CD4-positive, alpha-beta T cell treated with Interleukin-17A for 1 hour (primary cell): ENCODE measurements at regions not wholly inside any gene's neighbourhood (a gene's known extent, or its start where the extent isn't known, plus 50 kb on each side); places are given as distances from the start of the nearest gene placed in this dataset.

Experiments
- DNase-seq: peaks from one replicate; pipeline ENCODE4 v3.0.0-alpha.2; 2020

GRCh38 chr1:229037806-229038405 lies 233.0 kb upstream of the RAB4A start:
- DNase-seq = no peak

GRCh38 chr1:229040630-229041358 lies 230.1 kb upstream of the RAB4A start:
- no peak for DNase-seq

GRCh38 chr1:229041946-229042345 lies 229.0 kb upstream of the RAB4A start:
- no peak for DNase-seq

- DNase-seq = no peak
Measured at GRCh38 chr1:229042482-229042881, 228.4 kb upstream of the RAB4A start.

- no peak for DNase-seq
Measured at GRCh38 chr1:229043115-229043514, 227.8 kb upstream of the RAB4A start.

GRCh38 chr1:229046251-229046853 lies 224.6 kb upstream of the RAB4A start:
- DNase-seq = no peak

- no peak for DNase-seq
Measured at GRCh38 chr1:229047161-229047839, 223.6 kb upstream of the RAB4A start.

GRCh38 chr1:229047840-229048620 lies 222.9 kb upstream of the RAB4A start:
- DNase-seq = no peak

- DNase-seq = no peak
Measured at GRCh38 chr1:229048896-229049295, 222.0 kb upstream of the RAB4A start.

- no peak for DNase-seq
Measured at GRCh38 chr1:229056046-229056445, 214.9 kb upstream of the RAB4A start.

GRCh38 chr1:229058111-229058561 lies 212.8 kb upstream of the RAB4A start:
- peak; percentile 51 for DNase-seq

GRCh38 chr1:229058729-229059128 lies 212.2 kb upstream of the RAB4A start:
- DNase-seq = no peak

GRCh38 chr1:229059671-229060539 lies 211.0 kb upstream of the RAB4A start:
- DNase-seq = no peak

GRCh38 chr1:229062135-229062534 lies 208.8 kb upstream of the RAB4A start:
- no peak for DNase-seq

GRCh38 chr1:229063154-229063773 lies 207.6 kb upstream of the RAB4A start:
- no peak for DNase-seq

GRCh38 chr1:229064320-229065168 lies 206.4 kb upstream of the RAB4A start:
- DNase-seq = no peak

- DNase-seq = no peak
Measured at GRCh38 chr1:229065613-229066012, 205.3 kb upstream of the RAB4A start.

- DNase-seq = no peak
Measured at GRCh38 chr1:229066591-229066990, 204.3 kb upstream of the RAB4A start.

GRCh38 chr1:229067546-229067945 lies 203.4 kb upstream of the RAB4A start:
- no peak for DNase-seq

- peak; percentile 21 for DNase-seq
Measured at GRCh38 chr1:229068270-229068987, 202.5 kb upstream of the RAB4A start.
